HEK293T (cell line): ENCODE measurements at regions not wholly inside any gene's neighbourhood (a gene's known extent, or its start where the extent isn't known, plus 50 kb on each side); places are given as distances from the start of the nearest gene placed in this dataset.
"Not testable (repeated sequence)": the region's sequence is repeated elsewhere in the genome, so short reads cannot be mapped to it uniquely, and the experiment has no call there.

Experiments
- BHLHE40 ChIP-seq: fragments of 450-650 bp; IDR thresholded peaks from 2 replicates; pipeline ENCODE4 v1.6.1; 2016; ENCODE audit warnings: mild to moderate bottlenecking, moderate library complexity, borderline replicate concordance
- FOXA1 ChIP-seq: fragments of 450-650 bp; IDR thresholded peaks from 2 replicates; pipeline ENCODE4 v1.6.1; 2016; ENCODE audit warnings: mild to moderate bottlenecking
- HDGF ChIP-seq: fragments of 450-650 bp; IDR thresholded peaks from 2 replicates; pipeline ENCODE4 v1.6.1; 2017; ENCODE audit warnings: antibody characterized with exemption, borderline replicate concordance
- SP1 ChIP-seq: fragments of 450-650 bp; IDR thresholded peaks from 2 replicates; pipeline ENCODE4 v1.6.1; 2017

DNA sequence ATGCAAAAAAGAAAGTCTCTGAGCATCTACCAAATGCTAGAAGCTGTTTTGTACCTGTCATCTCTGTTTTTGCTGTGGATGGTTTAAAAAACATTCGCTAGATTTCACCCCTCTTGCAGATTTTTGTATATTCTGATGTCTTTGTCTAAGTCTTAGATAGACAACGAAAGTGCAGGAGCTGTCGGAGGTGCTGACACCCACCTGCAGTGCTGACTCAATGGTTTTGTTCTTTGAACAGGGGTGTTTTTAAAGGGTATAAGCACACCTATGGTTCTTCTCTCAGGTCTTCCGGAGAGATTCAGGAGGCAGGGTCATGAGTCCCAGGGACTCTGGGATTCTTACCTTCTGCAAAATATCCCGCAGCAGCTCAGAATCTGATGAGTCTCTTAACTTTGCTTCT is 231.7 kb upstream of the FRG2C start:
- not testable (repeated sequence) for TF ChIP-seq SP1, BHLHE40, HDGF, FOXA1
